Smooth muscle cell (in vitro differentiated cells): ENCODE measurements at regions not wholly inside any gene's neighbourhood (a gene's known extent, or its start where the extent isn't known, plus 50 kb on each side); places are given as distances from the start of the nearest gene placed in this dataset.

Source experiments
- DNase-seq: peaks from one replicate; lab custom pipeline; 2025; ENCODE audit not compliant: unreplicated experiment; lab: John Stamatoyannopoulos, UW
- H2AFZ ChIP-seq: fragments of 200-600 bp; sonication (generic); 2 replicates; pipeline ENCODE4 v1.6.0; 2016; ENCODE audit warnings: antibody characterized with exemption, low read depth, mild to moderate bottlenecking
- H3F3A ChIP-seq: fragments of 200-600 bp; sonication (generic); 2 replicates; pipeline ENCODE4 v1.6.0; 2017; ENCODE audit warnings: antibody characterized with exemption, low read depth
- H3K27ac ChIP-seq: fragments of 200-600 bp; sonication (generic); 2 replicates; pipeline ENCODE4 v1.5.1; 2016; ENCODE audit warnings: low read depth, mild to moderate bottlenecking
- H3K27me3 ChIP-seq: fragments of 200-600 bp; sonication (generic); 2 replicates; pipeline ENCODE4 v1.6.1; 2016; ENCODE audit warnings: low read depth, mild to moderate bottlenecking
- H3K36me3 ChIP-seq: fragments of 200-600 bp; sonication (generic); 2 replicates; pipeline ENCODE4 v1.5.1; 2016; ENCODE audit warnings: low read depth
- H3K4me1 ChIP-seq: fragments of 200-600 bp; sonication (generic); 2 replicates; pipeline ENCODE4 v1.5.1; 2016; ENCODE audit warnings: low read depth
- H3K4me2 ChIP-seq: fragments of 200-600 bp; sonication (generic); 2 replicates; pipeline ENCODE4 v1.6.0; 2016; ENCODE audit warnings: mild to moderate bottlenecking
- H3K4me3 ChIP-seq: fragments of 200-600 bp; sonication (generic); 2 replicates; pipeline ENCODE4 v1.5.1; 2016; ENCODE audit warnings: mild to moderate bottlenecking
- H3K79me2 ChIP-seq: fragments of 200-600 bp; sonication (generic); 2 replicates; pipeline ENCODE4 v1.6.0; 2016; ENCODE audit warnings: low read depth, mild to moderate bottlenecking
- H3K9ac ChIP-seq: fragments of 200-600 bp; sonication (generic); 2 replicates; pipeline ENCODE4 v1.6.0; 2016; ENCODE audit warnings: low read depth
- H3K9me3 ChIP-seq: fragments of 200-600 bp; sonication (generic); replicated peaks from 2 replicates; pipeline ENCODE4 v1.5.1; 2016; ENCODE audit warnings: low read depth
- H4K20me1 ChIP-seq: fragments of 200-600 bp; sonication (generic); 2 replicates; pipeline ENCODE4 v1.6.0; 2016; ENCODE audit warnings: low read depth
- CTCF ChIP-seq: fragments of 200-600 bp; sonication (generic); IDR thresholded peaks from 2 replicates; pipeline ENCODE4 v1.5.1; 2017; ENCODE audit warnings: borderline replicate concordance, mild to moderate bottlenecking, antibody characterized with exemption; ENCODE audit not compliant: insufficient read depth, poor library complexity, severe bottlenecking
- WGBS: methylation state at CpG from one replicate; pipeline ENCODE4 v1.1.7; 2016; ENCODE audit warnings: low lambda C conversion rate; 5-methylcytosine and 5-hydroxymethylcytosine counted together

- TF ChIP-seq CTCF: peak; percentile 6
- no peaks in the 10 kb centered on the region for H3K4me1 ChIP-seq
- no peak overlapping the region for H3K4me3 ChIP-seq
- no peak overlapping the region for H3K27ac ChIP-seq
- H4K20me1 ChIP-seq: no peaks in the 10 kb centered on the region
- H3K9me3 ChIP-seq: no peaks in the 10 kb centered on the region
- H2AFZ ChIP-seq: no peak overlapping the region
- H3K9ac ChIP-seq: no peak overlapping the region
- no peak overlapping the region for H3K4me2 ChIP-seq
- no peak for DNase-seq
- H3F3A ChIP-seq: no peaks in the 10 kb centered on the region
- no peaks in the 10 kb centered on the region for H3K79me2 ChIP-seq
- WGBS: 77% methylated on average over 4 of the region's 4 CpGs
- no peaks in the 10 kb centered on the region for H3K27me3 ChIP-seq
- H3K36me3 ChIP-seq: no peaks in the 10 kb centered on the region
These were observed 70.2 kb downstream of the GPR6 start for GRCh38 chr6:110048221-110048875.

- Histone ChIP-seq H3K4me1 (no peaks in the 10 kb centered on the region), H3K27me3 (no peaks in the 10 kb centered on the region), H3K36me3 (no peaks in the 10 kb centered on the region), H3K27ac (no peak overlapping the region), H2AFZ (no peak overlapping the region), H3F3A (no peaks in the 10 kb centered on the region), H3K9ac (no peak overlapping the region), H3K79me2 (no peaks in the 10 kb centered on the region), H3K4me3 (no peak overlapping the region), H4K20me1 (no peaks in the 10 kb centered on the region), H3K9me3 (no peaks in the 10 kb centered on the region), H3K4me2 (no peak overlapping the region)
- no peak for TF ChIP-seq CTCF
- WGBS: 79% methylated on average over 11 of the region's 11 CpGs
- no peak for DNase-seq
These were observed 71.8 kb downstream of the GPR6 start for GRCh38 chr6:110049696-110050439.
